Fibroblast of lung (primary cell): ENCODE measurements at regions not wholly inside any gene's neighbourhood (a gene's known extent, or its start where the extent isn't known, plus 50 kb on each side); places are given as distances from the start of the nearest gene placed in this dataset.

Experiments used
- DNase-seq, 2 donors: peaks; one replicate each; pipeline versions ENCODE4 v3.0.0 to v3.0.0-alpha.2; 2010; ENCODE audit warnings: low read depth in 2 of 2
- H2AFZ ChIP-seq: 2 replicates; pipeline ENCODE4 v1.5.1; 2012; ENCODE audit warnings: low read length, control low read depth, inconsistent platforms
- H3K27ac ChIP-seq: 2 replicates; pipeline ENCODE4 v1.5.1; 2011; ENCODE audit warnings: low read length, control low read depth; ENCODE audit not compliant: insufficient read depth
- H3K27me3 ChIP-seq: 2 replicates; pipeline ENCODE4 v1.5.1; 2011; ENCODE audit warnings: mild to moderate bottlenecking, low read length; ENCODE audit not compliant: control insufficient read depth, insufficient read depth
- H3K36me3 ChIP-seq: 2 replicates; pipeline ENCODE4 v1.5.1; 2011; ENCODE audit warnings: low read length; ENCODE audit not compliant: control insufficient read depth, insufficient read depth
- H3K4me1 ChIP-seq: 2 replicates; pipeline ENCODE4 v1.5.1; 2011; ENCODE audit warnings: low read length; ENCODE audit not compliant: control insufficient read depth, insufficient read depth; ENCODE audit errors: extremely low read depth
- H3K4me2 ChIP-seq: 2 replicates; pipeline ENCODE4 v1.5.1; 2011; ENCODE audit warnings: low read length, control low read depth; ENCODE audit not compliant: insufficient read depth; ENCODE audit errors: extremely low read depth
- H3K4me3 ChIP-seq, 4 experiments: fragments of 200-600 bp in 1 of 4; sonication (generic) in 1 of 4; replicated peaks in 1 of 4; 2 replicates each; pipeline ENCODE4 v1.5.1; 2011 to 2016; ENCODE audit warnings: low read length in 4 of 4, low read depth in 3 of 4, mild to moderate bottlenecking in 3 of 4, control low read depth in 2 of 4, inconsistent platforms in 1 of 4, mixed read lengths in 1 of 4; ENCODE audit not compliant: insufficient read depth in 1 of 4; ENCODE audit errors: control extremely low read depth in 1 of 4
- H3K79me2 ChIP-seq: 2 replicates; pipeline ENCODE4 v1.5.1; 2012; ENCODE audit warnings: mild to moderate bottlenecking, low read length, inconsistent platforms; ENCODE audit not compliant: control insufficient read depth, insufficient read depth
- H3K9ac ChIP-seq: 2 replicates; pipeline ENCODE4 v1.5.1; 2011; ENCODE audit warnings: mild to moderate bottlenecking, low read length, control low read depth; ENCODE audit not compliant: insufficient read depth
- H3K9me3 ChIP-seq: 2 replicates; pipeline ENCODE4 v1.5.1; 2012; ENCODE audit warnings: low read depth, low read length; ENCODE audit not compliant: control insufficient read depth, insufficient read depth
- H4K20me1 ChIP-seq: 2 replicates; pipeline ENCODE4 v1.5.1; 2011; ENCODE audit warnings: low read length; ENCODE audit not compliant: control insufficient read depth, insufficient read depth; ENCODE audit errors: extremely low read depth
- EZH2 ChIP-seq: IDR thresholded peaks from 2 replicates; pipeline ENCODE4 v1.5.1; 2012; ENCODE audit warnings: low read length, control low read depth, mild to moderate bottlenecking; ENCODE audit errors: missing control alignments
- TF ChIP-seq, protein P1 (sequence below), 2 donors: IDR thresholded peaks in 1 of 2; conservative IDR thresholded peaks in 1 of 2; 1 replicate in 1 of 2; 2 replicates in 1 of 2; pipeline ENCODE4 v1.5.1; 2011 to 2012; ENCODE audit warnings: low read length in 2 of 2, control low read depth in 1 of 2, inconsistent platforms in 1 of 2, low read depth in 1 of 2, mild to moderate bottlenecking in 1 of 2

DNA sequence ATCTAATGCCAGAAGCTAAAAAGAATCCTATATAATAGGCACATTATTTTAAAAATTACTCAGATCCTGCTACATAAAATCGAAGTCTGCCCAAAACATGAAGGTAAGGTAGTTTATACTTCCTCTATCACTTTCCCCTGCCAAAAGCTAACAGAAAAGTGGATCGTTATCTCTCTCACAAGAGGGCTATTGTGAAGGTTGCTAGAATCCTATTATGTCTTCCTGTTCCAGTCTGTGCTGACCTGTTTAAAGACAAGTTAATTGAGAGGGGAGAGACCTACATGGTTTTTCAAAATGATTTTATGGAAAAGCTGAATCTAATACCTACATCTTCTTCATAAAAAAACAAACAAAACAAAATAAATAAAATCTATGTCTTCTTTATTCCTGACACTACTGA, 1410.9 kb upstream of the CDH8 start:
- Histone ChIP-seq H3K9me3 (no peaks in the 10 kb centered on the region), H3K79me2 (no peaks in the 10 kb centered on the region), H4K20me1 (no peaks in the 10 kb centered on the region), H3K4me1 (no peaks in the 10 kb centered on the region), H3K9ac (no peak overlapping the region), H2AFZ (no peak overlapping the region), H3K27ac (no peak overlapping the region), H3K4me2 (no peak overlapping the region), H3K36me3 (no peaks in the 10 kb centered on the region), H3K27me3 (no peaks in the 10 kb centered on the region), H3K4me3 (no peak overlapping the region)
- TF ChIP-seq, protein P1, sequence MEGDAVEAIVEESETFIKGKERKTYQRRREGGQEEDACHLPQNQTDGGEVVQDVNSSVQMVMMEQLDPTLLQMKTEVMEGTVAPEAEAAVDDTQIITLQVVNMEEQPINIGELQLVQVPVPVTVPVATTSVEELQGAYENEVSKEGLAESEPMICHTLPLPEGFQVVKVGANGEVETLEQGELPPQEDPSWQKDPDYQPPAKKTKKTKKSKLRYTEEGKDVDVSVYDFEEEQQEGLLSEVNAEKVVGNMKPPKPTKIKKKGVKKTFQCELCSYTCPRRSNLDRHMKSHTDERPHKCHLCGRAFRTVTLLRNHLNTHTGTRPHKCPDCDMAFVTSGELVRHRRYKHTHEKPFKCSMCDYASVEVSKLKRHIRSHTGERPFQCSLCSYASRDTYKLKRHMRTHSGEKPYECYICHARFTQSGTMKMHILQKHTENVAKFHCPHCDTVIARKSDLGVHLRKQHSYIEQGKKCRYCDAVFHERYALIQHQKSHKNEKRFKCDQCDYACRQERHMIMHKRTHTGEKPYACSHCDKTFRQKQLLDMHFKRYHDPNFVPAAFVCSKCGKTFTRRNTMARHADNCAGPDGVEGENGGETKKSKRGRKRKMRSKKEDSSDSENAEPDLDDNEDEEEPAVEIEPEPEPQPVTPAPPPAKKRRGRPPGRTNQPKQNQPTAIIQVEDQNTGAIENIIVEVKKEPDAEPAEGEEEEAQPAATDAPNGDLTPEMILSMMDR (conservative IDR thresholded peaks at IDR 0.05 in 1 of 2, IDR thresholded peaks at IDR 0.05 in 1 of 2; ENCODE audit: low read depth in 1 of 2, low read length in 2 of 2): no peak
- TF ChIP-seq EZH2: no peak
- no peak for DNase-seq

DNA sequence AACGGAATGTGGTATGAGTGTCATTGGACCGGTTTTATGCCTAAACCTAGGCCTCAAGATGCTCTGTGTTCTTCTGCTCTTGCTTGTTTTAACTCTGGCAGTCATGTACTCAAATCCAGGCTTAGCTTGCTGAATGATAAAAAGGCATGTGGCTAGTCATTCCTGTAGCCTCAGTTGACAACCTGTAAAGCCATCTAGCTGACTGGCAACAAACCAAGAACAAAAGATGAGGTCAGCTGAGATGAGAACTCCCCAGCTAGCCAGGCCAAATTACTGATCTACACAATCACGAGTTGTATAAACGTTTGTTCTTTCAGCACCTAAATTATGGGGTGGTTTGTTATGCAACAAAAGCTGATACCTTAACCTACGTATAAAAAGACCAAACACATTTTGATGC, 1406.0 kb upstream of the CDH8 start:
- no peak for TF ChIP-seq EZH2
- TF ChIP-seq, protein P1 (conservative IDR thresholded peaks at IDR 0.05 in 1 of 2, IDR thresholded peaks at IDR 0.05 in 1 of 2; ENCODE audit: low read depth in 1 of 2, low read length in 2 of 2): no peak
- Histone ChIP-seq H3K4me2 (no peak overlapping the region), H2AFZ (no peak overlapping the region), H3K4me3 (no peak overlapping the region), H3K4me1 (no peaks in the 10 kb centered on the region), H3K36me3 (no peaks in the 10 kb centered on the region), H3K79me2 (no peaks in the 10 kb centered on the region), H3K9ac (no peak overlapping the region), H4K20me1 (no peaks in the 10 kb centered on the region), H3K27me3 (no peaks in the 10 kb centered on the region), H3K27ac (no peak overlapping the region), H3K9me3 (no peaks in the 10 kb centered on the region)
- no peak for DNase-seq

DNA sequence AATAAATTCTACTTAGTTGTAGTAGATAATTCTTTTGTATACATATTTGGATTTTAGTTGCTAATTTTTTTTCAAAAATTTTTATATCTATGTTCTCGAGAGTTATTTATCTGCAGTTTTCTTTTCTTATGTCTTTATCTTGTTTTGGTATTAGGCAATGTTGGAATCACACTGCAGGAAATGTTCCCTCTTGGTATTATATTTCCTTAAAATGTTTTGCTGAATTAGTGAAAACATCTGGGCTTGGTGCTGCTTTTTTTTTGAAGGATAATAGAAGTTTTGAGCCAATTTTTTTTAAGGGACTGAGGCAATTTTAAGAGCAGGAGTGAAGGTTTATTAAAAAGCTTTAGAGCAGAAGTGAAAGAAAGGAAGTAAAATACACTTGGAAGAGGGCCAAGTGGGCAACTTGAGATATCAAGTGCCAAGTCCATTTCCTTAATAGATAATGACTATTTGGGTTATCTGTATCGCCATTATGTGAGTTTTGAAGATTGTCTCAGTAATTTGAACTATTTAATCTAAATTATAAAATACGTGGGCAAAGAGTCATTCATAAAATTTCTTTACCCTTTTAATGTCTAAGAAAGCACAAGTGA, 1390.1 kb upstream of the CDH8 start:
- no peaks in the 10 kb centered on the region for H3K36me3 ChIP-seq
- no peaks in the 10 kb centered on the region for H3K27me3 ChIP-seq
- no peaks in the 10 kb centered on the region for H3K79me2 ChIP-seq
- H3K27ac ChIP-seq: no peak overlapping the region
- DNase-seq: no peak
- no peak overlapping the region for H3K9ac ChIP-seq
- H3K4me2 ChIP-seq: no peak overlapping the region
- H3K9me3 ChIP-seq: no peaks in the 10 kb centered on the region
- H2AFZ ChIP-seq: no peak overlapping the region
- TF ChIP-seq, protein P1 (conservative IDR thresholded peaks at IDR 0.05 in 1 of 2, IDR thresholded peaks at IDR 0.05 in 1 of 2; ENCODE audit: low read depth in 1 of 2, low read length in 2 of 2): no peak
- no peak for TF ChIP-seq EZH2
- no peaks in the 10 kb centered on the region for H3K4me1 ChIP-seq
- no peaks in the 10 kb centered on the region for H4K20me1 ChIP-seq
- H3K4me3 ChIP-seq: no peak overlapping the region
